Skeletal muscle satellite cell (primary cell): ENCODE measurements at regions not wholly inside any gene's neighbourhood (a gene's known extent, or its start where the extent isn't known, plus 50 kb on each side); places are given as distances from the start of the nearest gene placed in this dataset.

Experiments
- H3K27me3 ChIP-seq: 2 replicates; pipeline ENCODE4 v1.7.0; 2013; ENCODE audit warnings: low read length; ENCODE audit not compliant: control insufficient read depth, insufficient read depth
- H3K36me3 ChIP-seq: 2 replicates; pipeline ENCODE4 v1.7.0; 2013; ENCODE audit warnings: mild to moderate bottlenecking, control low read depth, low read length; ENCODE audit not compliant: insufficient read depth
- H3K4me1 ChIP-seq: 2 replicates; pipeline ENCODE4 v1.7.0; 2013; ENCODE audit warnings: low read length; ENCODE audit not compliant: control insufficient read depth, insufficient read depth
- H3K4me2 ChIP-seq: 2 replicates; pipeline ENCODE4 v1.7.0; 2013; ENCODE audit warnings: mild to moderate bottlenecking, low read length
- H3K4me3 ChIP-seq: 2 replicates; pipeline ENCODE4 v1.7.0; 2013; ENCODE audit warnings: low read length
- H3K9ac ChIP-seq: 2 replicates; pipeline ENCODE4 v1.7.0; 2013; ENCODE audit warnings: mild to moderate bottlenecking, low read depth, low read length, moderate library complexity
- H3K9me3 ChIP-seq: replicated peaks from 2 replicates; pipeline ENCODE4 v1.7.0; 2013; ENCODE audit warnings: mild to moderate bottlenecking, control low read depth, low read length

DNA sequence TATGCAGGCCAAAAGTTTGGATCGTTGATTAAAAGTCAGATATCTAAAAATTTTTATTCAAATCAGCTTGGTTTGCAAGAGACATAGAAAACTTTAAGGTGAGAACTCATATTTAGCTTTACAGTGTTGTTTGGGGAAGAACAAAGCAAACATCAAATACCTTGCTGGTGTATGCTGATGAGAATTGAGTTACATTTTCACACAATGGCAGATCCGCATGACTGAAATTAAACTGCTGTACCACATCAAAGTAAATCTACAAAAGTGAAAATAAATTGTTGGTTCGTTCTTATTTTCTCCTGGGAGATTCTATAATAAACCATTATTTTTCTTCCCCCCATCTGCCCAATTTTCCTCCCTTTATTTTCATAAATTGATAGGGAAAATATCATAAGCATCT lies 198.2 kb upstream of the PCSK5 start:
- Histone ChIP-seq H3K9ac (no peak overlapping the region), H3K4me3 (no peak overlapping the region), H3K9me3 (no peaks in the 10 kb centered on the region), H3K36me3 (no peaks in the 10 kb centered on the region), H3K27me3 (peaks cover 7% of the 10 kb centered on the region), H3K4me2 (no peak overlapping the region), H3K4me1 (no peaks in the 10 kb centered on the region)

DNA sequence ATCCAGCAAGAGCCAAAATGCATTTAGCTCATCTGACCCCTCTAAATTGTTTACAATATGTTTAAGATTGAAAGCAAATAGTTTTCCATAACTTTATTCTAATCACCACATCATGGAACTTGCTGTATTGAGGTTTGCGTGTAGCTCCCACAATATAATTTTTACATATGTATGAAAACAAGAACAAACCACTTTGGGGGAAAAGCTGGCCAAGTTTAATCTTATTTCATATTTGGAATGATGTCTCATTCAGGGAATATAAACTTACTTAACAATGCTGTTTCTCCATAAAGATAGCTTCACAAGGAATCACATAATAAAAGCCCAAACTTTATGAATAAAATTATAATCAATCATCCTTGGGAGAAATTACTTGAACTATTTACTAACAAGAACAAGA lies 194.6 kb upstream of the PCSK5 start:
- no peaks in the 10 kb centered on the region for H3K36me3 ChIP-seq
- H3K9ac ChIP-seq: no peak overlapping the region
- H3K9me3 ChIP-seq: no peaks in the 10 kb centered on the region
- no peak overlapping the region for H3K4me3 ChIP-seq
- H3K4me2 ChIP-seq: no peak overlapping the region
- no peaks in the 10 kb centered on the region for H3K4me1 ChIP-seq
- H3K27me3 ChIP-seq: peaks cover 7% of the 10 kb centered on the region

DNA sequence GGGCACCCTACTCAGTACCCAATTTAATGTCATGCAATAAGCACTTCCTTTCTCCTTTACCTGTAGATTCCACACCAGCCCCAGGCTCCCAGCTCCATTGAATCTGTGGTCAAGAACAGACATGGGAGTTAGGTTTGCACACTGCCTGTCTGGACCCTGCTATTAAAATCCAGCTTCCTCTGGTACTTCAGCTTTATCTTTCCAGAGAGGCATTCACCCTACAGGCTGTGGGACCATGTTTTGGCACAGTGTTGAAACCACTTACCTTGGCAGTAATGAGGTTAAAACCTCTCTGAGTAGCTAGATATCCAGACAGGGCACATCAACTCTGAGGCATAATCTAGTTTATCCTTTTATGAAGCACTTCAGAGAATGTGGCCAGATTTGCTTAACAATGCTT lies 191.5 kb upstream of the PCSK5 start:
- Histone ChIP-seq H3K4me1 (no peaks in the 10 kb centered on the region), H3K9ac (no peak overlapping the region), H3K36me3 (no peaks in the 10 kb centered on the region), H3K4me2 (no peak overlapping the region), H3K4me3 (no peak overlapping the region), H3K9me3 (no peaks in the 10 kb centered on the region), H3K27me3 (peaks cover 3% of the 10 kb centered on the region)

DNA sequence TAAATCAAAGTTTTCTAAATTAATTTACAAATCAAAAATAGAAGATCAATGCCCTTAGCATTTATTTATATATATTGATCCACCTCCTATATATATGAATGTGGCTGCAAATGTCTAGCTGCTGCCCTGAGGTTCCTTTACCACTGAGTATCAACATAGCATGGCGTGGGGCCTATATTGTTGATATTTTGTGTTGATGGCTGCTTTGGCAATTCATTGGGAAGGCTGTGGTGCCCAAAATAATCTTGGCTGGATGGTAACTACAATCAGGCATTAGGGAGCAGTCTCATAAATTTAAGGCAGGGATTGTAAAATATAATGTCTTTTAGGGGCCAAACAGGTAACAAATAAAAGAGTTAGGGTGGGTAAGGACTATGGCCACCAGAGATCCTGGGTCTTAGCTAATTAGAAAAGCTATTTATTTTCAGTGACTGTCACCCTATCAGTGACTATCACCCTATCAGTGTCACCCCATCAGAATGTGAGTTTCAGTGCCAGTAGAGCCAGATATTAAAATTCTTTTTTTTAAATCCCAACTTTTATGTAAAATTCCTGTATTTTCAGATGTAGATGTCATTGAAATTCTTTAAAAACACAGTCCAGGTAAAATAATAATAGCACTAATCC lies 190.7 kb upstream of the PCSK5 start:
- H3K9me3 ChIP-seq: no peaks in the 10 kb centered on the region
- H3K4me2 ChIP-seq: no peak overlapping the region
- H3K9ac ChIP-seq: no peak overlapping the region
- no peaks in the 10 kb centered on the region for H3K36me3 ChIP-seq
- no peaks in the 10 kb centered on the region for H3K4me1 ChIP-seq
- H3K4me3 ChIP-seq: no peak overlapping the region
- peaks cover 3% of the 10 kb centered on the region for H3K27me3 ChIP-seq

DNA sequence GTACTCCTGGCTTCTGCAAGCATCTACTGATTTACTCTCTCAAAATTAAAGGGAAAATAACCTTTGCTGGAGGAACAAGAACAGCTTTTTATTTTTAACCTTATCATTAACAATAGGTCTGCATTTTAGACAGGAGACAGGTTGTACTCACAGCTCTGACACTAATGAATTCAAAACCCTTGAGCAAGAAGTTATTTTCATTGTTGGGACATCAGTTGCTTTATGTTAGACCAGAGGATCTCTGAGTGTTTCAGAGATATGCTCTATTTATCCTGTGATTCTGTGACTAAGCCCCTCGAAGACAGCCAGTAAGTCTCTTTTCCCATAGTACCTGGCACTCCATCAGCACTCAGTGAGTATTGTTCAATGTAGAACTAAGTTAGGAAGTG lies 190.2 kb upstream of the PCSK5 start:
- H3K36me3 ChIP-seq: no peaks in the 10 kb centered on the region
- no peaks in the 10 kb centered on the region for H3K9me3 ChIP-seq
- no peaks in the 10 kb centered on the region for H3K4me1 ChIP-seq
- no peak overlapping the region for H3K4me3 ChIP-seq
- H3K27me3 ChIP-seq: peaks cover 3% of the 10 kb centered on the region
- H3K9ac ChIP-seq: no peak overlapping the region
- H3K4me2 ChIP-seq: no peak overlapping the region

DNA sequence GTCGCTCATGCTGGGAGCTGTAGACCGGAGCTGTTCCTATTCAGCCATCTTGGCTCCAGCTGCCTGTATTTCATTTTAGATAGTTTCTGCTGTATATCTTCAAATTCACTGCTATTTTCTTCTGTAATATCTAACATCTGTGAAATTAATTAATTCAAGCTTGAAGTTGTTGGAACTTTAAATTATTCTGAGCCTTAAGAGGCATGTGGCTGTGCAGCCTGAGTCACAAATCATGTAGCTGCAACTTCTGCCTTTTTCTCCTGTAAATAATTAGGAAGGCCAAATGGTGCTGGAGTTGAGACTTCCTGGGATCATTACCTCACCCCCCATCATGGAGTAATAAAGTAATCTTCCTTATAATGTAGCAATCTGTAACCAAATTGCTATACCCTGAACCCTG lies 183.3 kb upstream of the PCSK5 start:
- Histone ChIP-seq H3K4me1 (no peaks in the 10 kb centered on the region), H3K9me3 (no peaks in the 10 kb centered on the region), H3K9ac (no peak overlapping the region), H3K36me3 (no peaks in the 10 kb centered on the region), H3K27me3 (peaks cover 8% of the 10 kb centered on the region), H3K4me2 (no peak overlapping the region), H3K4me3 (no peak overlapping the region)

DNA sequence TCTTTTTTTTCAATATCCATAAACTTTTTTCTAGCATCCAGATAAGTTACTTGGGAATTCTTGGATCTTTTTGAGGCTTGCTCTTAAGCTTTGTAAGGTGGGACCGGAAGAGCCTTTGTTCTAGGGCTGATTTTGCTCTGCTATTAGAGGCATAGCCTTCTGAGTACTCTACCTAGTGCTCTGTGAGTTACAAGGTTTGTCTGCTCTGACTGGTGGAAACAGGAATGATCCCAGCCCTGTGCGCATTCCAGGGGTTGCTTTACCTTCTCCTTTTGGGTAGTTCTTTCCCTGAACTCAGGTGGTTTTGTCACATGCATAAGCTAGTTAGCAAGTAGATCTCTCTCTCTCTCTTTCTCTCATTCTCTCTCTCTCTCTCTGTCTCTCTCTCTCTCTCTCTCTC lies 180.8 kb upstream of the PCSK5 start:
- Histone ChIP-seq H3K4me1 (no peaks in the 10 kb centered on the region), H3K9ac (no peak overlapping the region), H3K36me3 (no peaks in the 10 kb centered on the region), H3K4me3 (no peak overlapping the region), H3K4me2 (no peak overlapping the region), H3K27me3 (peaks cover 8% of the 10 kb centered on the region), H3K9me3 (no peaks in the 10 kb centered on the region)

DNA sequence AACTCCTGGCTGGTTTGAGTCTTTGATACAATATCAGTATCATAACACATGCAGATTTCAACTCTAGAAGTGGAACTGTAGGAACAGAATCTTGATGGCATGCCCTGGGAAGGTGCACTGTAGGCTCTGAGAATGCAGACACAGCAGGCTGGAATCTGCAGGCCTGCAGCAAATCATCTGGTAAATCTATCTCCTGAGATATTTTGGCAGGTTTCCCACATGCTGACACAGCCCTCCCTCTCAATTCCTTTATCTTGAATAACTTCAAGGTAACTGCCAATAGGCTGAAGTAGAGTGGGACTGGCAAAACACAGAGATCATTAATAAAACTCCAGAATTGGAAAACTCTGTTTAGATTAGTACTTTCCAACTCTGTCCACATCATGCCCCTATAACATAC lies 177.8 kb upstream of the PCSK5 start:
- Histone ChIP-seq H3K9me3 (no peaks in the 10 kb centered on the region), H3K4me1 (no peaks in the 10 kb centered on the region), H3K27me3 (peaks cover 12% of the 10 kb centered on the region), H3K9ac (no peak overlapping the region), H3K4me3 (no peak overlapping the region), H3K4me2 (no peak overlapping the region), H3K36me3 (no peaks in the 10 kb centered on the region)

DNA sequence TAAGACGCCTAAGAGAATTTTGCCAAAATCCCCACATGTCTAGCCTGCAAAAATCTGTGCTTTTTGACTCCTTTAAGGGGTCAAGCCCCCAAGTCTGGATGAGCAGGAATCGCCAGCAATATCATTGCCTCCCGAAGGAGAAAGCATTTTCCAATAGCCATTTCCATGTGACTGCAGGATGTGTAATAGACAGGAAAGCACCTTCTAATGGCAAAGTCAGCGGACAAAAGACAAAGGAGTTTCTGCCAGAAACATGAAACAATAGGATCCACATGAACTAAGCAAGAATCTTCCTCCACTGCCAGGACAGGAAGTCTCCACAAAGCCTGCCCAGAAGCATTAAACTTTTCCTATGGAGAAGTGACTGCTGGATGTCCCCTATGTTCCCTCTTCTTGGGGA lies 177.1 kb upstream of the PCSK5 start:
- Histone ChIP-seq H3K9me3 (no peaks in the 10 kb centered on the region), H3K4me2 (no peak overlapping the region), H3K4me3 (no peak overlapping the region), H3K9ac (no peak overlapping the region), H3K27me3 (peaks cover 12% of the 10 kb centered on the region), H3K4me1 (no peaks in the 10 kb centered on the region), H3K36me3 (no peaks in the 10 kb centered on the region)

DNA sequence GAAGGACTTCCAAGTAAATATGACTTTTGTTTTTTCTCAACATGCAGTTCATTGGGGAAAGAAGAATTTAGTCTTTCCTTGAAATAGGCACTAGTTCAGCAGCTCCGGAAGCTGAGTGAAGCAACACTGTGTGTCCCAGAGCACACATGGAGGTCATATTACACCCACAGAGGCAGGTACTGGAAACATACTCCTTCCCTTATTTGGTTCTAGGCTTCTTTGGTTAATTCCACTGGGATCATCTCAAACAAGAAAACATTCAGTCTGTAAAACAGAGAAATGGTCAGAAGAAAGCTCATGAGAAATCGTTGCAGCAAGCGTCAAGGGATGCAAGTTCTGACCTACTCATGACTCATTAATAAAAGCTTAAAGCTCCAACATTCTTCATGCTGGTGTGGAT lies 175.1 kb upstream of the PCSK5 start:
- Histone ChIP-seq H3K4me3 (no peak overlapping the region), H3K9ac (no peak overlapping the region), H3K27me3 (peaks cover 4% of the 10 kb centered on the region), H3K36me3 (no peaks in the 10 kb centered on the region), H3K4me1 (no peaks in the 10 kb centered on the region), H3K9me3 (no peaks in the 10 kb centered on the region), H3K4me2 (no peak overlapping the region)

DNA sequence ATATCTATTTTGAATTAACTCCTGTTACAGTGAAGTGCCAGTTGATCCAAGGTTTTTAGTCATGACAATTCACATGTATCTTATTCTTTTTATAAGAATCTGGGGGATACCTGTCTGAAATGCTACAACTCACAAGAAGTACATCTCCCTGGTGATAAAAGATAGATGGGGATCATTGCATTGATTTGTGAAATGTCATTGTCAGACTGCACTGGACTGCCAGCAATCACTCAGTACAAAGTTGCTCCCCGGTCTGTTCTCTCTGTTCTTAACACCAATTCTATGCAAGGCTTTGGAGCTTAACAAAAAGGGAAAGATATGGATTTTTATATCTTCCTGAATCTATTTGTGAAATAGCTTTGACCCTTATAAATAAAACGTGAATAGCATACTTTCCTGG lies 171.8 kb upstream of the PCSK5 start:
- no peaks in the 10 kb centered on the region for H3K9me3 ChIP-seq
- H3K36me3 ChIP-seq: no peaks in the 10 kb centered on the region
- H3K9ac ChIP-seq: no peak overlapping the region
- peaks cover 4% of the 10 kb centered on the region for H3K27me3 ChIP-seq
- H3K4me1 ChIP-seq: no peaks in the 10 kb centered on the region
- no peak overlapping the region for H3K4me3 ChIP-seq
- no peak overlapping the region for H3K4me2 ChIP-seq

DNA sequence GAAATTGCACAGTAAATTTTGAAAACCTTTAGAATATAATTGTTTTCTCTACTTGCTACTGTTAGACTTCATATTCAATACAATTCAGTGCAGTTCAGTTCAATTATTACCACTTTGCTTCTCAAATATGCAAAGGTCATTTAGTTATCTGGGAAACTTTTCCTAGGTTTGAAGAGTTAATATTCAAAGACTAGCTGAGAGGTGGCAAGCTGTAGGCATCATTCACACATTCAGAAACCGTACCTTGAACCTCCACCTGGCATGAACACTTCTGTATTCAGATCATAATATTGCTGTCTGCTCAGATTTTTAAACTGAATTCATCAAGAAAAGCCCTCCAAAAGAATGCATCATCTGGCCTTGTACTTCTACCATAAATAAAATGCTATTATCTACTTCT lies 162.1 kb upstream of the PCSK5 start:
- Histone ChIP-seq H3K9ac (no peak overlapping the region), H3K4me1 (no peaks in the 10 kb centered on the region), H3K9me3 (no peaks in the 10 kb centered on the region), H3K4me3 (no peak overlapping the region), H3K27me3 (peaks cover 27% of the 10 kb centered on the region), H3K36me3 (no peaks in the 10 kb centered on the region), H3K4me2 (no peak overlapping the region)
